ENCODE measurements at regions not wholly inside any gene's neighbourhood (a gene's known extent, or its start where the extent isn't known, plus 50 kb on each side); places are given as distances from the start of the nearest gene placed in this dataset.

- no peak overlapping the region for H3K4me3 Mint-ChIP-seq
- no peaks in the 10 kb centered on the region for H3K27me3 Mint-ChIP-seq (ENCODE audit: low read depth)
- H3K36me3 Mint-ChIP-seq (ENCODE audit: low read depth), result no peaks in the 10 kb centered on the region
- peaks cover 12% of the 10 kb centered on the region for H3K9me3 Mint-ChIP-seq
- H3K4me1 Mint-ChIP-seq, result no peaks in the 10 kb centered on the region
- H3K27ac Mint-ChIP-seq, result no peak overlapping the region
- TF ChIP-seq CTCF (IDR thresholded peaks at IDR 0.05; ENCODE audit: unreplicated experiment in 3 of 3), result no peak
Measured at GRCh38 chr21:29989634-29990234, 49.9 kb upstream of the GRIK1 start.
